ENCODE measurements at regions not wholly inside any gene's neighbourhood (a gene's known extent, or its start where the extent isn't known, plus 50 kb on each side); places are given as distances from the start of the nearest gene placed in this dataset.

DNA sequence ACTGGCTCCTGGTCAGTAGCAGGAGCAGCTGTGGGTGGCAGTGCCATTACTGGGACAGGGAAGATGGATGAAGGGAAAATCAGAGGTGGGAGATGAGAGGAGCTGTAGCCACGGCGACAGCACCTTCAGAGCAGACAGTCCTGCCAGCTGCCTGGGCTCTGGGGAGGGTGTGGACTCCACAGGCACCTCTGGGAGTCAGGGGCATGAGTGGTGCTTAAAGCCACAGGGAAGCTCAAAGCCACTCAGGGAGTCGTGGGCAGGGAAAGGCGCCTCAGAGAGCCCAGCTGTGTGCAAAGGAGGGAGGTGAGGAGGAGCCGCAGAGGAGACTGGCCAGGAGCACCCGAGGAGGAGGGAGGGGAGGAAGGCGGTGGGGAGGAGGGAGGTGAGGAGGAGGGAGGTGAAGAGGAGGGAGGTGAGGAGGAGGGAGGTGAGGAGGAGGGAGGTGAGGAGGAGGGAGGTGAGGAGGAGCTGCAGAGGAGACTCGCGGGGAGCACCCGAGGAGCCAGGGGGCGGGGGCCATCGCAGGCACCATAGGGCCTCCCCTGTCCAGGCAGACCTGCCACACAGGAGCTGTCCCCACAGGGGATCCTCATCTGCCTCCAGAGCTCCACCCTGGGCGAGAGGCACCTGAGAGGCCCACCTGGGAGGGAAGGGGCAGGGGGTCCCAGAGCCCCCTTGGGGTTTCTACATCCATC, 977.6 kb downstream of the BRD1 start:
- H3K27ac ChIP-seq (ENCODE audit: low read length) = no peak overlapping the region
- BruUV-seq (replicated peaks) = no TSS peak
- H3K4me3 ChIP-seq (ENCODE audit: low read depth in 2 of 2, low read length in 2 of 2) = no peak overlapping the region
- H3K36me3 ChIP-seq (ENCODE audit: control insufficient read depth, insufficient read depth, low read length) = no peaks in the 10 kb centered on the region
- CTCF ChIA-PET = interaction anchor here (0.6 kb wide), 1 partner anchor 25 kb away, joined by 7 read pairs; no protein-coding TSS in a partner anchor
- no peaks in the 10 kb centered on the region; the same call in 1 of the 2 replicates for H3K27me3 ChIP-seq (ENCODE audit: control insufficient read depth, insufficient read depth, low read length)
- TF ChIP-seq, protein P1, sequence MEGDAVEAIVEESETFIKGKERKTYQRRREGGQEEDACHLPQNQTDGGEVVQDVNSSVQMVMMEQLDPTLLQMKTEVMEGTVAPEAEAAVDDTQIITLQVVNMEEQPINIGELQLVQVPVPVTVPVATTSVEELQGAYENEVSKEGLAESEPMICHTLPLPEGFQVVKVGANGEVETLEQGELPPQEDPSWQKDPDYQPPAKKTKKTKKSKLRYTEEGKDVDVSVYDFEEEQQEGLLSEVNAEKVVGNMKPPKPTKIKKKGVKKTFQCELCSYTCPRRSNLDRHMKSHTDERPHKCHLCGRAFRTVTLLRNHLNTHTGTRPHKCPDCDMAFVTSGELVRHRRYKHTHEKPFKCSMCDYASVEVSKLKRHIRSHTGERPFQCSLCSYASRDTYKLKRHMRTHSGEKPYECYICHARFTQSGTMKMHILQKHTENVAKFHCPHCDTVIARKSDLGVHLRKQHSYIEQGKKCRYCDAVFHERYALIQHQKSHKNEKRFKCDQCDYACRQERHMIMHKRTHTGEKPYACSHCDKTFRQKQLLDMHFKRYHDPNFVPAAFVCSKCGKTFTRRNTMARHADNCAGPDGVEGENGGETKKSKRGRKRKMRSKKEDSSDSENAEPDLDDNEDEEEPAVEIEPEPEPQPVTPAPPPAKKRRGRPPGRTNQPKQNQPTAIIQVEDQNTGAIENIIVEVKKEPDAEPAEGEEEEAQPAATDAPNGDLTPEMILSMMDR (IDR thresholded peaks at IDR 0.05) = no peak
- TF ChIP-seq SIN3A (IDR thresholded peaks at IDR 0.05; ENCODE audit: borderline replicate concordance, insufficient read depth, low read depth, low read length) (no peak), POLR2AphosphoS5 (IDR thresholded peaks at IDR 0.05; ENCODE audit: low read depth, low read length) (no peak), TCF7L2 (IDR thresholded peaks at IDR 0.05; ENCODE audit: low read depth, low read length) (no peak)
- TF ChIP-seq, protein P2, sequence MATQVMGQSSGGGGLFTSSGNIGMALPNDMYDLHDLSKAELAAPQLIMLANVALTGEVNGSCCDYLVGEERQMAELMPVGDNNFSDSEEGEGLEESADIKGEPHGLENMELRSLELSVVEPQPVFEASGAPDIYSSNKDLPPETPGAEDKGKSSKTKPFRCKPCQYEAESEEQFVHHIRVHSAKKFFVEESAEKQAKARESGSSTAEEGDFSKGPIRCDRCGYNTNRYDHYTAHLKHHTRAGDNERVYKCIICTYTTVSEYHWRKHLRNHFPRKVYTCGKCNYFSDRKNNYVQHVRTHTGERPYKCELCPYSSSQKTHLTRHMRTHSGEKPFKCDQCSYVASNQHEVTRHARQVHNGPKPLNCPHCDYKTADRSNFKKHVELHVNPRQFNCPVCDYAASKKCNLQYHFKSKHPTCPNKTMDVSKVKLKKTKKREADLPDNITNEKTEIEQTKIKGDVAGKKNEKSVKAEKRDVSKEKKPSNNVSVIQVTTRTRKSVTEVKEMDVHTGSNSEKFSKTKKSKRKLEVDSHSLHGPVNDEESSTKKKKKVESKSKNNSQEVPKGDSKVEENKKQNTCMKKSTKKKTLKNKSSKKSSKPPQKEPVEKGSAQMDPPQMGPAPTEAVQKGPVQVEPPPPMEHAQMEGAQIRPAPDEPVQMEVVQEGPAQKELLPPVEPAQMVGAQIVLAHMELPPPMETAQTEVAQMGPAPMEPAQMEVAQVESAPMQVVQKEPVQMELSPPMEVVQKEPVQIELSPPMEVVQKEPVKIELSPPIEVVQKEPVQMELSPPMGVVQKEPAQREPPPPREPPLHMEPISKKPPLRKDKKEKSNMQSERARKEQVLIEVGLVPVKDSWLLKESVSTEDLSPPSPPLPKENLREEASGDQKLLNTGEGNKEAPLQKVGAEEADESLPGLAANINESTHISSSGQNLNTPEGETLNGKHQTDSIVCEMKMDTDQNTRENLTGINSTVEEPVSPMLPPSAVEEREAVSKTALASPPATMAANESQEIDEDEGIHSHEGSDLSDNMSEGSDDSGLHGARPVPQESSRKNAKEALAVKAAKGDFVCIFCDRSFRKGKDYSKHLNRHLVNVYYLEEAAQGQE (IDR thresholded peaks at IDR 0.05; ENCODE audit: insufficient read depth in 1 of 2, low read depth in 2 of 2, low read length in 1 of 2) = no peak
- DNase-seq (ENCODE audit: low read depth, low spot score) (no peak), ATAC-seq (no peak)
- in situ Hi-C loops (cut with HindIII; ENCODE audit: low pct_unique_long_range_greater_than_20kb, low sequenced_read_pairs) (no loop called here), intact Hi-C loops (cut with micrococcal nuclease; ENCODE audit: unreplicated experiment) (no loop called here)
- no peaks in the 10 kb centered on the region for H3K9me3 ChIP-seq (ENCODE audit: control insufficient read depth, insufficient read depth, low read depth, low read length)
- POLR2A ChIA-PET = no interaction called here
- H3K4me1 ChIP-seq (ENCODE audit: control insufficient read depth, insufficient read depth, low read length) = no peaks in the 10 kb centered on the region

DNA sequence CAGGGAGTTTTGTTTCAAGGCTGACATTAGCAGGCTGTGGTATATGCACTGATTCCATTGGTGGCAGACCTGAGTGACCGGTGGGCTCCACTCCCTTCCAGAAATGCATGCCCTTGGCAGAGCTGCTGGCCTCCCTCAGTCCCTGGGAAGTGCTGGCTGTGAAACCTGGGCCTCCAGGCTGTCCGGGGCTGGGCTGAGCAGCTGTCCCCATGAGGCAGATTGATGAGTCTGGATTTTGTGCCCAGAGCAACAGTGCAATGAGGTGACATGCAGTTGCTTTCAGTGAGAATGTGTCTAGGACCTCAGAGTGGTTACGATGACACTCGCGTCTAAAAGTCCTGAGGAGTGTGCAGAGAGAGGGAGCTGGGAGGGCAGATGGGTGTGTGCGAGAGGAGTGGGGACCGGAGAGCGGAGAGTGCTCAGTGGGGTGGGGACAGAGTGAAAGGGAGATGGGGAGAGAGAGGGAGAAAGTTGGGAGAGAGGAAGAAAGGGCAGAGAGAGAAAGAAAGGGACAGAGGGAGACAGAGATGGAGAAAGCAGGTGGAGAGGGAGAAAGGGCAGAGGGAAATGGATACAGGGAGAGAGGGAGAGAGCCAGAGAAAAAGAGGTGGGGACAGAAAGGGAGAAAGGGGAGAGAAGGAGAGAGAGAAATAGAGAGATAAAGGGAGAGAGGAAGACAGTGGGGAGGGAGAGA, 978.3 kb downstream of the BRD1 start:
- POLR2A ChIA-PET = no interaction called here
- no peaks in the 10 kb centered on the region for H3K36me3 ChIP-seq (ENCODE audit: control insufficient read depth, insufficient read depth, low read length)
- CTCF ChIA-PET = no interaction called here
- TF ChIP-seq, protein P2 (IDR thresholded peaks at IDR 0.05; ENCODE audit: insufficient read depth in 1 of 2, low read depth in 2 of 2, low read length in 1 of 2) = no peak
- H3K27ac ChIP-seq (ENCODE audit: low read length) = no peak overlapping the region
- ATAC-seq (no peak), DNase-seq (ENCODE audit: low read depth, low spot score) (no peak)
- no TSS peak for BruUV-seq (replicated peaks)
- H3K4me3 ChIP-seq (ENCODE audit: low read depth in 2 of 2, low read length in 2 of 2) = no peak overlapping the region
- intact Hi-C loops (cut with micrococcal nuclease; ENCODE audit: unreplicated experiment) (no loop called here), in situ Hi-C loops (cut with HindIII; ENCODE audit: low pct_unique_long_range_greater_than_20kb, low sequenced_read_pairs) (no loop called here)
- no peaks in the 10 kb centered on the region; the same call in 1 of the 2 replicates for H3K27me3 ChIP-seq (ENCODE audit: control insufficient read depth, insufficient read depth, low read length)
- H3K9me3 ChIP-seq (ENCODE audit: control insufficient read depth, insufficient read depth, low read depth, low read length) = no peaks in the 10 kb centered on the region
- H3K4me1 ChIP-seq (ENCODE audit: control insufficient read depth, insufficient read depth, low read length) = no peaks in the 10 kb centered on the region

All from Panc1 (cell line).